HepG2 (cell line): ENCODE measurements at regions not wholly inside any gene's neighbourhood (a gene's known extent, or its start where the extent isn't known, plus 50 kb on each side); places are given as distances from the start of the nearest gene placed in this dataset.

ENCODE experiments used
- ATAC-seq: fragments of 200-7000 bp; cut with Tn5 transposase; 3 replicates; pipeline ENCODE4 v1.9.1; 2020; ENCODE audit warnings: mild to moderate bottlenecking, moderate library complexity
- BruUV-seq: library from RNA; stranded (reverse); fragments of 400-500 nt; replicated peaks from 2 replicates; lab custom pipeline; 2021; lab: Mats Ljungman, UMichigan
- CTCF ChIA-PET: fragments of 300-600 bp; formaldehyde crosslinking; extraction: SDS; loops from one replicate; lab custom pipeline; 2021; ENCODE audit warnings: low total read pairs, inconsistent platforms, low intra/inter-chr PET ratio; lab: Yijun Ruan, JAX
- POLR2A ChIA-PET: fragments of 350-600 bp; sonication (Branson Sonifier 250); formaldehyde crosslinking; loops from one replicate; lab custom pipeline; 2020; ENCODE audit warnings: antibody characterized with exemption, inconsistent platforms; lab: Yijun Ruan, JAX
- DNase-seq: peaks from one replicate; pipeline ENCODE4 v3.0.0-alpha.2; 2015; ENCODE audit warnings: low spot score
- FAIRE-seq: peaks from 3 replicates; lab custom pipeline; 2011; peaks lifted over from hg19 to GRCh38; lab: Jason Lieb, UNC
- H2AFZ ChIP-seq: one replicate; pipeline ENCODE4 v1.6.1; 2011; ENCODE audit warnings: low read length, inconsistent platforms
- H3K27ac ChIP-seq: fragments of 300-600 bp; 3 replicates; pipeline ENCODE4 v1.8.0; 2011; ENCODE audit warnings: mixed run types, mild to moderate bottlenecking, mixed read lengths, low read length, inconsistent platforms; ENCODE audit not compliant: insufficient read depth; ENCODE audit errors: extremely low read length
- H3K27me3 ChIP-seq, 2 experiments: fragments of 200-600 bp in 1 of 2; 2 replicates in 1 of 2; 3 replicates in 1 of 2; pipeline versions ENCODE4 v1.6.0 to v1.8.0; 2011; ENCODE audit warnings: low read length in 2 of 2, mild to moderate bottlenecking in 2 of 2, moderate library complexity in 2 of 2, inconsistent platforms in 1 of 2; ENCODE audit not compliant: insufficient read depth in 2 of 2, control insufficient read depth in 1 of 2
- H3K36me3 ChIP-seq, 2 experiments: fragments of 200-600 bp in 1 of 2; replicated peaks in 1 of 2; 2 replicates in 1 of 2; 3 replicates in 1 of 2; pipeline versions ENCODE4 v1.5.1 to v1.8.0; 2011; ENCODE audit warnings: low read length in 2 of 2, inconsistent platforms in 1 of 2; ENCODE audit not compliant: insufficient read depth in 2 of 2, control insufficient read depth in 1 of 2
- H3K4me1 ChIP-seq: 2 replicates; pipeline ENCODE4 v1.5.1; 2012; ENCODE audit warnings: low read length, inconsistent platforms; ENCODE audit not compliant: insufficient read depth
- H3K4me2 ChIP-seq: 2 replicates; pipeline ENCODE4 v1.6.0; 2011; ENCODE audit warnings: low read depth, low read length, inconsistent platforms
- H3K4me3 ChIP-seq, 3 experiments: fragments of 200-600 bp in 1 of 3; sonication (generic), shearing (Covaris generic) in 1 of 3; replicated peaks in 1 of 3; 2 replicates each; pipeline ENCODE4 v1.5.1; 2011 to 2016; ENCODE audit warnings: low read length in 3 of 3, inconsistent platforms in 2 of 3, low read depth in 2 of 3, mild to moderate bottlenecking in 2 of 3, control low read depth in 1 of 3, mixed read lengths in 1 of 3; ENCODE audit not compliant: insufficient read depth in 1 of 3
- H3K79me2 ChIP-seq: one replicate; pipeline ENCODE4 v1.6.1; 2011; ENCODE audit warnings: low read length, inconsistent platforms; ENCODE audit not compliant: insufficient read depth
- H3K9ac ChIP-seq: 2 replicates; pipeline ENCODE4 v1.6.0; 2011; ENCODE audit warnings: mild to moderate bottlenecking, low read depth, low read length, inconsistent platforms; ENCODE audit not compliant: insufficient read depth
- H3K9me3 ChIP-seq: 2 replicates; pipeline ENCODE4 v1.5.1; 2012; ENCODE audit warnings: mild to moderate bottlenecking, low read length
- H4K20me1 ChIP-seq: 2 replicates; pipeline ENCODE4 v1.6.0; 2011; ENCODE audit warnings: inconsistent platforms, mild to moderate bottlenecking, low read length, moderate library complexity; ENCODE audit not compliant: insufficient read depth
- ARNTL ChIP-seq: sonication (generic); formaldehyde crosslinking; IDR thresholded peaks from 2 replicates; pipeline ENCODE4 v1.4.0; 2020; ENCODE audit warnings: mild to moderate bottlenecking, missing genetic modification reagents
- CHCHD3 ChIP-seq: sonication (generic); formaldehyde crosslinking; IDR thresholded peaks from 2 replicates; pipeline ENCODE4 v1.8.0; 2022; ENCODE audit warnings: mild to moderate bottlenecking, missing genetic modification reagents, moderate library complexity
- GATA4 ChIP-seq: sonication (generic); IDR thresholded peaks from 2 replicates; pipeline ENCODE4 v1.6.1; 2016; ENCODE audit warnings: antibody characterized with exemption, low read depth, borderline replicate concordance
- MED1 ChIP-seq: sonication (generic); formaldehyde crosslinking; IDR thresholded peaks from 2 replicates; pipeline ENCODE4 v1.4.0; 2020; ENCODE audit warnings: missing genetic modification reagents
- MLLT10 ChIP-seq: sonication (generic); formaldehyde crosslinking; IDR thresholded peaks from 2 replicates; pipeline ENCODE4 v1.4.0; 2020; ENCODE audit warnings: missing genetic modification reagents
- NRL ChIP-seq: sonication (generic); formaldehyde crosslinking; IDR thresholded peaks from 2 replicates; pipeline ENCODE4 v1.5.0; 2020; ENCODE audit warnings: missing genetic modification reagents, mild to moderate bottlenecking, moderate library complexity, borderline replicate concordance
- PHF8 ChIP-seq: sonication (generic); formaldehyde crosslinking; IDR thresholded peaks from 2 replicates; pipeline ENCODE4 v1.5.0; 2020; ENCODE audit warnings: missing genetic modification reagents
- POLR2A ChIP-seq, 2 experiments: IDR thresholded peaks; 2 replicates each; pipeline ENCODE4 v1.6.1; 2011; ENCODE audit warnings: low read depth in 2 of 2, low read length in 2 of 2, mild to moderate bottlenecking in 1 of 2, moderate library complexity in 1 of 2; ENCODE audit not compliant: insufficient read depth in 1 of 2
- SIN3B ChIP-seq: fragments of 150-350 bp; IDR thresholded peaks from 2 replicates; pipeline ENCODE4 v1.6.1; 2014; ENCODE audit warnings: low read length
- SP2 ChIP-seq: sonication (generic); formaldehyde crosslinking; IDR thresholded peaks from 2 replicates; pipeline ENCODE4 v1.5.1; 2020; ENCODE audit warnings: mild to moderate bottlenecking, missing genetic modification reagents
- YY1 ChIP-seq: IDR thresholded peaks from 2 replicates; pipeline ENCODE4 v1.6.1; 2011; ENCODE audit warnings: low read length, low read depth, moderate library complexity, mild to moderate bottlenecking; ENCODE audit not compliant: insufficient read depth, insufficient replicate concordance
- ZFP1 ChIP-seq: IDR thresholded peaks from 2 replicates; pipeline ENCODE4 v1.6.1; 2016
- ZNF234 ChIP-seq: sonication (generic); formaldehyde crosslinking; conservative IDR thresholded peaks from 2 replicates; pipeline ENCODE4 v1.5.1; 2020; ENCODE audit warnings: mild to moderate bottlenecking, missing genetic modification reagents
- ZNF557 ChIP-seq: sonication (generic); formaldehyde crosslinking; IDR thresholded peaks from 2 replicates; pipeline ENCODE4 v1.4.0; 2020; ENCODE audit warnings: missing genetic modification reagents
- ZNF776 ChIP-seq: sonication (generic); formaldehyde crosslinking; IDR thresholded peaks from 2 replicates; pipeline ENCODE4 v1.4.0; 2020; ENCODE audit warnings: mild to moderate bottlenecking, missing genetic modification reagents
- ZNF816 ChIP-seq: sonication (generic); formaldehyde crosslinking; IDR thresholded peaks from 2 replicates; pipeline ENCODE4 v1.8.0; 2022; ENCODE audit warnings: missing genetic modification reagents, mild to moderate bottlenecking, borderline replicate concordance
- ZSCAN30 ChIP-seq: sonication (generic); formaldehyde crosslinking; IDR thresholded peaks from 2 replicates; pipeline ENCODE4 v1.5.0; 2020; ENCODE audit warnings: mild to moderate bottlenecking, missing genetic modification reagents
- in situ Hi-C: cut with HindIII; loops from 2 replicates; pipeline ENCODE4 v1.10.0; 2017; ENCODE audit warnings: low pct_unique_long_range_greater_than_20kb; ENCODE audit not compliant: extremely low pct_ligation_motif_present
- intact Hi-C: fragments of 100-400 bp; cut with micrococcal nuclease; formaldehyde crosslinking; loops from one replicate; pipeline ENCODE4 v1.10.0; 2022; ENCODE audit not compliant: unreplicated experiment
- TF ChIP-seq, protein P1 (sequence below): sonication (generic); formaldehyde crosslinking; IDR thresholded peaks from 2 replicates; pipeline ENCODE4 v1.5.1; 2020; ENCODE audit warnings: missing genetic modification reagents, mild to moderate bottlenecking, borderline replicate concordance
- TF ChIP-seq, protein P2 (sequence below): sonication (generic); formaldehyde crosslinking; IDR thresholded peaks from 2 replicates; pipeline ENCODE4 v1.4.0; 2020; ENCODE audit warnings: missing genetic modification reagents, borderline replicate concordance
- TF ChIP-seq, protein P3 (sequence below): IDR thresholded peaks from 2 replicates; pipeline ENCODE4 v1.6.1; 2016; ENCODE audit warnings: mild to moderate bottlenecking

DNA sequence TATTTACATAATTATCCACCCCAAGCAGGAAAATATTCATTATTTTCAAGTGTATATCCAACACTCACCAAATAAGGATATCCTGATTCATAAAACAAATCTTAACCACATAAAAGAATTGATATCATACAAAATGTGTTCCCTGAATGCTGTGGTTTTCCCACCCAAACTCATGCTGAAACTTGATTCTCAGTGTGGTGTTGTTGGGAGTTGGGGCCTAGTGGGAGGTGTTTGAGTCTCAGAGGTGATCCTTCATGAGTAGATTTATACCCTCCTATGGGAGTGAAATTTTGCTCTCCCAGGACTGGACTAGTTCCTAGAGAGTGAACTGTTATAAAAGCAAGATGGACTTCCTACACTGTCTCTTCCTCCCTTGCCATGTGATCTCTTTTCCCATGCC is 1028.3 kb downstream of the SORCS1 start:
- BruUV-seq: no TSS peak
- intact Hi-C loops: no loop called here
- no peak for FAIRE-seq

More for the DNA sequence above, 1028.3 kb downstream of the SORCS1 start:
- Histone ChIP-seq H3K27me3 (no peaks in the 10 kb centered on the region; a peak in 1 of 5 replicates), H4K20me1 (no peaks in the 10 kb centered on the region), H3K4me2 (no peak overlapping the region), H3K9me3 (peaks cover 71% of the 10 kb centered on the region), H3K79me2 (no peaks in the 10 kb centered on the region), H3K4me3 (no peak overlapping the region), H3K27ac (no peak overlapping the region), H3K4me1 (no peaks in the 10 kb centered on the region), H3K36me3 (no peaks in the 10 kb centered on the region), H3K9ac (no peak overlapping the region), H2AFZ (no peak overlapping the region)
- CTCF ChIA-PET: no interaction called here
- POLR2A ChIA-PET: no interaction called here
- TF ChIP-seq SIN3B: no peak
- no peak for TF ChIP-seq ZNF816
- no peak for TF ChIP-seq GATA4
- no peak for TF ChIP-seq PHF8
- TF ChIP-seq NRL (CRISPR knock-in tag): no peak
- TF ChIP-seq MED1 (CRISPR knock-in tag): no peak
- no peak for TF ChIP-seq CHCHD3 (CRISPR knock-in tag)
- TF ChIP-seq POLR2A (IDR thresholded peaks at IDR 0.05; ENCODE audit: insufficient read depth in 1 of 2, low read depth in 2 of 2, low read length in 2 of 2): no peak
- TF ChIP-seq, protein P1, sequence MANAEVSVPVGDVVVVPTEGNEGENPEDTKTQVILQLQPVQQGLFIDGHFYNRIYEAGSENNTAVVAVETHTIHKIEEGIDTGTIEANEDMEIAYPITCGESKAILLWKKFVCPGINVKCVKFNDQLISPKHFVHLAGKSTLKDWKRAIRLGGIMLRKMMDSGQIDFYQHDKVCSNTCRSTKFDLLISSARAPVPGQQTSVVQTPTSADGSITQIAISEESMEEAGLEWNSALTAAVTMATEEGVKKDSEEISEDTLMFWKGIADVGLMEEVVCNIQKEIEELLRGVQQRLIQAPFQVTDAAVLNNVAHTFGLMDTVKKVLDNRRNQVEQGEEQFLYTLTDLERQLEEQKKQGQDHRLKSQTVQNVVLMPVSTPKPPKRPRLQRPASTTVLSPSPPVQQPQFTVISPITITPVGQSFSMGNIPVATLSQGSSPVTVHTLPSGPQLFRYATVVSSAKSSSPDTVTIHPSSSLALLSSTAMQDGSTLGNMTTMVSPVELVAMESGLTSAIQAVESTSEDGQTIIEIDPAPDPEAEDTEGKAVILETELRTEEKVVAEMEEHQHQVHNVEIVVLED (CRISPR knock-in tag): no peak
- no peak for TF ChIP-seq ZNF776
- TF ChIP-seq SP2 (CRISPR knock-in tag): no peak
- TF ChIP-seq, protein P2, sequence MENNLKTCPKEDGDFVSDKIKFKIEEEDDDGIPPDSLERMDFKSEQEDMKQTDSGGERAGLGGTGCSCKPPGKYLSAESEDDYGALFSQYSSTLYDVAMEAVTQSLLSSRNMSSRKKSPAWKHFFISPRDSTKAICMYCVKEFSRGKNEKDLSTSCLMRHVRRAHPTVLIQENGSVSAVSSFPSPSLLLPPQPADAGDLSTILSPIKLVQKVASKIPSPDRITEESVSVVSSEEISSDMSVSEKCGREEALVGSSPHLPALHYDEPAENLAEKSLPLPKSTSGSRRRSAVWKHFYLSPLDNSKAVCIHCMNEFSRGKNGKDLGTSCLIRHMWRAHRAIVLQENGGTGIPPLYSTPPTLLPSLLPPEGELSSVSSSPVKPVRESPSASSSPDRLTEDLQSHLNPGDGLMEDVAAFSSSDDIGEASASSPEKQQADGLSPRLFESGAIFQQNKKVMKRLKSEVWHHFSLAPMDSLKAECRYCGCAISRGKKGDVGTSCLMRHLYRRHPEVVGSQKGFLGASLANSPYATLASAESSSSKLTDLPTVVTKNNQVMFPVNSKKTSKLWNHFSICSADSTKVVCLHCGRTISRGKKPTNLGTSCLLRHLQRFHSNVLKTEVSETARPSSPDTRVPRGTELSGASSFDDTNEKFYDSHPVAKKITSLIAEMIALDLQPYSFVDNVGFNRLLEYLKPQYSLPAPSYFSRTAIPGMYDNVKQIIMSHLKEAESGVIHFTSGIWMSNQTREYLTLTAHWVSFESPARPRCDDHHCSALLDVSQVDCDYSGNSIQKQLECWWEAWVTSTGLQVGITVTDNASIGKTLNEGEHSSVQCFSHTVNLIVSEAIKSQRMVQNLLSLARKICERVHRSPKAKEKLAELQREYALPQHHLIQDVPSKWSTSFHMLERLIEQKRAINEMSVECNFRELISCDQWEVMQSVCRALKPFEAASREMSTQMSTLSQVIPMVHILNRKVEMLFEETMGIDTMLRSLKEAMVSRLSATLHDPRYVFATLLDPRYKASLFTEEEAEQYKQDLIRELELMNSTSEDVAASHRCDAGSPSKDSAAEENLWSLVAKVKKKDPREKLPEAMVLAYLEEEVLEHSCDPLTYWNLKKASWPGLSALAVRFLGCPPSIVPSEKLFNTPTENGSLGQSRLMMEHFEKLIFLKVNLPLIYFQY: no peak
- TF ChIP-seq ZNF234 (CRISPR knock-in tag): no peak
- TF ChIP-seq ARNTL: no peak
- TF ChIP-seq MLLT10 (CRISPR knock-in tag): no peak
- no peak for TF ChIP-seq ZFP1
- TF ChIP-seq ZNF557 (CRISPR knock-in tag): no peak
- no peak for TF ChIP-seq YY1
- TF ChIP-seq, protein P3, sequence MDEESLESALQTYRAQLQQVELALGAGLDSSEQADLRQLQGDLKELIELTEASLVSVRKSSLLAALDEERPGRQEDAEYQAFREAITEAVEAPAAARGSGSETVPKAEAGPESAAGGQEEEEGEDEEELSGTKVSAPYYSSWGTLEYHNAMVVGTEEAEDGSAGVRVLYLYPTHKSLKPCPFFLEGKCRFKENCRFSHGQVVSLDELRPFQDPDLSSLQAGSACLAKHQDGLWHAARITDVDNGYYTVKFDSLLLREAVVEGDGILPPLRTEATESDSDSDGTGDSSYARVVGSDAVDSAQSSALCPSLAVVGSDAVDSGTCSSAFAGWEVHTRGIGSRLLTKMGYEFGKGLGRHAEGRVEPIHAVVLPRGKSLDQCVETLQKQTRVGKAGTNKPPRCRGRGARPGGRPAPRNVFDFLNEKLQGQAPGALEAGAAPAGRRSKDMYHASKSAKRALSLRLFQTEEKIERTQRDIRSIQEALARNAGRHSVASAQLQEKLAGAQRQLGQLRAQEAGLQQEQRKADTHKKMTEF (CRISPR knock-in tag): no peak
- no peak for TF ChIP-seq ZSCAN30
- ATAC-seq (no peak), DNase-seq (no peak)
- in situ Hi-C loops: no loop called here
